GM18870 (cell line): ENCODE measurements at regions not wholly inside any gene's neighbourhood (a gene's known extent, or its start where the extent isn't known, plus 50 kb on each side); places are given as distances from the start of the nearest gene placed in this dataset.
A peak's percentile ranks its signal among the peaks of the same experiment; 100 is the strongest.
"Not testable (repeated sequence)": the region's sequence is repeated elsewhere in the genome, so short reads cannot be mapped to it uniquely, and the experiment has no call there.

Experiments used
- ATAC-seq: cut with Tn5 transposase; IDR thresholded peaks from one replicate; pipeline ENCODE4 v1.9.1; 2021; ENCODE audit warnings: moderate library complexity; ENCODE audit not compliant: unreplicated experiment

- ATAC-seq: no peak
Measured at GRCh38 chr1:68777851-68778250, 281.0 kb upstream of the DEPDC1 start.

GRCh38 chr1:68779841-68780240 lies 283.0 kb upstream of the DEPDC1 start:
- not testable (repeated sequence) for ATAC-seq

GRCh38 chr1:68780919-68781318 lies 284.0 kb upstream of the DEPDC1 start:
- ATAC-seq: no peak

- no peak for ATAC-seq
Measured at GRCh38 chr1:68782890-68783289, 286.0 kb upstream of the DEPDC1 start.

- no peak for ATAC-seq
Measured at GRCh38 chr1:68785328-68785727, 288.4 kb upstream of the DEPDC1 start.

- ATAC-seq: no peak
Measured at GRCh38 chr1:68788762-68789161, 291.9 kb upstream of the DEPDC1 start.

GRCh38 chr1:68791800-68792199 lies 294.9 kb upstream of the DEPDC1 start:
- ATAC-seq: no peak

- ATAC-seq: no peak
Measured at GRCh38 chr1:68795956-68796355, 299.1 kb upstream of the DEPDC1 start.

- no peak for ATAC-seq
Measured at GRCh38 chr1:68796888-68797287, 300.0 kb upstream of the DEPDC1 start.

- ATAC-seq: no peak
Measured at GRCh38 chr1:68798071-68798470, 301.2 kb upstream of the DEPDC1 start.

GRCh38 chr1:68799096-68799495 lies 302.2 kb upstream of the DEPDC1 start:
- no peak for ATAC-seq

- peak; percentile 68 for ATAC-seq
Measured at GRCh38 chr1:68800182-68800581, 303.3 kb upstream of the DEPDC1 start.

GRCh38 chr1:68801440-68801839 lies 304.6 kb upstream of the DEPDC1 start:
- no peak for ATAC-seq

GRCh38 chr1:68805097-68805641 lies 308.3 kb upstream of the DEPDC1 start:
- no peak for ATAC-seq

GRCh38 chr1:68808351-68808750 lies 311.5 kb upstream of the DEPDC1 start:
- no peak for ATAC-seq

- ATAC-seq: no peak
Measured at GRCh38 chr1:68811806-68812205, 314.9 kb upstream of the DEPDC1 start.

- ATAC-seq: no peak
Measured at GRCh38 chr1:68812333-68812732, 315.5 kb upstream of the DEPDC1 start.

- no peak for ATAC-seq
Measured at GRCh38 chr1:68814067-68814466, 317.2 kb upstream of the DEPDC1 start.

GRCh38 chr1:68815632-68816031 lies 318.8 kb upstream of the DEPDC1 start:
- ATAC-seq: no peak

GRCh38 chr1:68817505-68818210 lies 320.8 kb upstream of the DEPDC1 start:
- not testable (repeated sequence) for ATAC-seq

GRCh38 chr1:68819190-68819829 lies 322.4 kb upstream of the DEPDC1 start:
- ATAC-seq: no peak

GRCh38 chr1:68820151-68820550 lies 323.3 kb upstream of the DEPDC1 start:
- no peak for ATAC-seq
